H1 (cell line): ENCODE measurements at regions not wholly inside any gene's neighbourhood (a gene's known extent, or its start where the extent isn't known, plus 50 kb on each side); places are given as distances from the start of the nearest gene placed in this dataset.

ENCODE experiments used
- CTCF ChIA-PET: fragments of 300-600 bp; sonication (Branson Sonifier 250); formaldehyde crosslinking; loops from one replicate; lab custom pipeline; 2021; ENCODE audit not compliant: partially characterized antibody; lab: Charles Lee
- POLR2A ChIA-PET: fragments of 300-600 bp; sonication (Branson Sonifier 250); formaldehyde crosslinking; loops from one replicate; lab custom pipeline; 2021; ENCODE audit warnings: inconsistent platforms; ENCODE audit not compliant: partially characterized antibody; lab: Charles Lee
- DNase-seq, 2 experiments: peaks; one replicate each; pipeline versions ENCODE4 v3.0.0 to v3.0.0-alpha.2; 2010 to 2022; ENCODE audit warnings: low spot score in 2 of 2, low read depth in 1 of 2, mixed read lengths in 1 of 2
- FAIRE-seq: peaks from 2 replicates; lab custom pipeline; 2011; peaks lifted over from hg19 to GRCh38; lab: Jason Lieb, UNC
- H2AFZ ChIP-seq: 2 replicates; pipeline ENCODE4 v1.8.1; 2012; ENCODE audit warnings: low read length, inconsistent platforms
- H2AK5ac ChIP-seq: 2 replicates; pipeline ENCODE4 v1.6.1; 2013; ENCODE audit warnings: low read depth, low read length
- H2BK120ac ChIP-seq: replicated peaks from 2 replicates; pipeline ENCODE3; 2013; ENCODE audit warnings: low read depth, low read length, inconsistent platforms
- H2BK12ac ChIP-seq: 2 replicates; pipeline ENCODE4 v1.6.1; 2013; ENCODE audit warnings: low read depth, low read length
- H2BK15ac ChIP-seq: 2 replicates; pipeline ENCODE4 v1.6.1; 2013; ENCODE audit warnings: low read length
- H2BK20ac ChIP-seq: 2 replicates; pipeline ENCODE4 v1.6.1; 2013; ENCODE audit warnings: low read length
- H2BK5ac ChIP-seq: 2 replicates; pipeline ENCODE4 v1.6.1; 2013; ENCODE audit warnings: low read depth, low read length
- H3K14ac ChIP-seq: 2 replicates; pipeline ENCODE4 v1.6.1; 2013; ENCODE audit warnings: inconsistent platforms; ENCODE audit not compliant: insufficient read length
- H3K18ac ChIP-seq: 2 replicates; pipeline ENCODE4 v1.6.1; 2013; ENCODE audit warnings: low read length; ENCODE audit errors: extremely low read depth
- H3K23ac ChIP-seq: 2 replicates; pipeline ENCODE4 v1.6.1; 2013; ENCODE audit warnings: inconsistent platforms; ENCODE audit not compliant: insufficient read length
- H3K23me2 ChIP-seq: 2 replicates; pipeline ENCODE4 v1.6.1; 2013; ENCODE audit warnings: low read depth, low read length
- H3K27ac ChIP-seq: 2 replicates; pipeline ENCODE4 v1.6.1; 2011; ENCODE audit warnings: low read depth, low read length, inconsistent platforms
- H3K27me3 ChIP-seq, 4 experiments: replicated peaks in 1 of 4; 1 replicate in 1 of 4; 2 replicates in 3 of 4; pipeline versions ENCODE4 v1.6.1 to v1.8.1; 2011 to 2013; ENCODE audit warnings: low read length in 3 of 4, mild to moderate bottlenecking in 3 of 4, inconsistent platforms in 2 of 4, mixed read lengths in 2 of 4, moderate library complexity in 1 of 4; ENCODE audit not compliant: control insufficient read depth in 3 of 4, insufficient read depth in 3 of 4; ENCODE audit errors: extremely low read depth in 1 of 4
- H3K36me3 ChIP-seq, 4 experiments: 2 replicates each; pipeline versions ENCODE4 v1.6.1 to v1.8.1; 2011 to 2013; ENCODE audit warnings: mild to moderate bottlenecking in 4 of 4, low read length in 3 of 4, moderate library complexity in 2 of 4, control low read depth in 1 of 4, inconsistent platforms in 1 of 4; ENCODE audit not compliant: insufficient read depth in 4 of 4, control insufficient read depth in 2 of 4
- H3K4ac ChIP-seq: replicated peaks from 2 replicates; pipeline ENCODE3; 2013; ENCODE audit warnings: low read length, low read depth, mixed read lengths, inconsistent platforms; ENCODE audit not compliant: insufficient read length
- H3K4me1 ChIP-seq, 4 experiments: replicated peaks in 1 of 4; 1 replicate in 1 of 4; 2 replicates in 3 of 4; pipeline versions ENCODE4 v1.6.1 to v1.8.1; 2011 to 2013; ENCODE audit warnings: low read length in 3 of 4, inconsistent platforms in 2 of 4, mixed read lengths in 1 of 4; ENCODE audit not compliant: insufficient read depth in 4 of 4, control insufficient read depth in 3 of 4
- H3K4me2 ChIP-seq, 2 experiments: 2 replicates each; pipeline versions ENCODE4 v1.6.1 to v1.8.1; 2011 to 2013; ENCODE audit warnings: low read depth in 2 of 2, low read length in 2 of 2, control low read depth in 1 of 2, inconsistent platforms in 1 of 2, mild to moderate bottlenecking in 1 of 2; ENCODE audit not compliant: insufficient read depth in 1 of 2
- H3K4me3 ChIP-seq, 4 experiments: fragments of 200-600, 300-600 bp in 1 of 4; sonication (generic), shearing (Covaris generic), sonication (Bioruptor Twin) in 1 of 4; 2 replicates each; pipeline versions ENCODE4 v1.5.1 to v1.8.1; 2011 to 2016; ENCODE audit warnings: low read length in 4 of 4, low read depth in 3 of 4, control low read depth in 2 of 4, inconsistent platforms in 2 of 4, mild to moderate bottlenecking in 2 of 4, mixed read lengths in 1 of 4, moderate library complexity in 1 of 4; ENCODE audit not compliant: insufficient read depth in 2 of 4; ENCODE audit errors: extremely low read depth in 1 of 4
- H3K56ac ChIP-seq: replicated peaks from 2 replicates; pipeline ENCODE3; 2013; ENCODE audit warnings: low read depth, mild to moderate bottlenecking, mixed read lengths, low read length, inconsistent platforms; ENCODE audit not compliant: insufficient read length
- H3K79me1 ChIP-seq: 2 replicates; pipeline ENCODE4 v1.6.1; 2013; ENCODE audit warnings: low read depth, low read length, control low read depth
- H3K79me2 ChIP-seq, 2 experiments: 2 replicates each; pipeline versions ENCODE4 v1.6.1 to v1.8.1; 2012 to 2013; ENCODE audit warnings: low read length in 2 of 2, mild to moderate bottlenecking in 2 of 2, inconsistent platforms in 1 of 2; ENCODE audit not compliant: insufficient read depth in 2 of 2, control insufficient read depth in 1 of 2
- H3K9ac ChIP-seq, 4 experiments: replicated peaks in 1 of 4; 1 replicate in 1 of 4; 2 replicates in 3 of 4; pipeline versions ENCODE4 v1.6.1 to v1.8.1; 2011 to 2013; ENCODE audit warnings: low read depth in 3 of 4, low read length in 3 of 4, control low read depth in 2 of 4, mild to moderate bottlenecking in 2 of 4, moderate library complexity in 2 of 4, inconsistent platforms in 1 of 4; ENCODE audit errors: extremely low read depth in 1 of 4
- H3K9me3 ChIP-seq, 2 experiments: 2 replicates each; pipeline versions ENCODE4 v1.6.1 to v1.8.1; 2012 to 2013; ENCODE audit warnings: mild to moderate bottlenecking in 2 of 2, moderate library complexity in 2 of 2, control low read depth in 1 of 2, inconsistent platforms in 1 of 2, low read depth in 1 of 2, low read length in 1 of 2, mixed read lengths in 1 of 2; ENCODE audit not compliant: insufficient read depth in 2 of 2
- H4K20me1 ChIP-seq, 2 experiments: replicated peaks in 1 of 2; 2 replicates each; pipeline versions ENCODE3 to v1.8.1; 2011 to 2013; ENCODE audit warnings: inconsistent platforms in 2 of 2, low read length in 2 of 2, mild to moderate bottlenecking in 1 of 2; ENCODE audit not compliant: insufficient read depth in 2 of 2, control insufficient read depth in 1 of 2
- H4K5ac ChIP-seq: 2 replicates; pipeline ENCODE4 v1.6.1; 2013; ENCODE audit warnings: low read length, low read depth, mixed read lengths, inconsistent platforms; ENCODE audit not compliant: insufficient read length
- H4K8ac ChIP-seq: 2 replicates; pipeline ENCODE4 v1.8.0; 2013; ENCODE audit warnings: mild to moderate bottlenecking, moderate library complexity, low read length, inconsistent platforms; ENCODE audit not compliant: insufficient read depth; ENCODE audit errors: extremely low read depth
- H4K91ac ChIP-seq: replicated peaks from 2 replicates; pipeline ENCODE3; 2013; ENCODE audit warnings: low read length, mixed read lengths, inconsistent platforms; ENCODE audit not compliant: insufficient read length
- BCL11A ChIP-seq, 2 experiments: IDR thresholded peaks; one replicate each; pipeline ENCODE4 v1.6.1; 2011; ENCODE audit warnings: low read depth in 2 of 2, low read length in 2 of 2, mild to moderate bottlenecking in 2 of 2
- CTCF ChIP-seq, 3 experiments: IDR thresholded peaks; 1 replicate in 2 of 3; 2 replicates in 1 of 3; pipeline versions ENCODE4 v1.5.1 to v1.6.1; 2011; ENCODE audit warnings: low read length in 3 of 3, mild to moderate bottlenecking in 3 of 3, inconsistent platforms in 2 of 3, low read depth in 1 of 3, moderate library complexity in 1 of 3; ENCODE audit not compliant: insufficient read depth in 1 of 3; ENCODE audit errors: control extremely low read depth in 1 of 3
- EZH2 ChIP-seq: fragments of 200-600 bp; sonication (generic); IDR thresholded peaks from 2 replicates; pipeline ENCODE4 v1.7.1; 2012; ENCODE audit warnings: low read depth, mild to moderate bottlenecking, moderate library complexity, low read length, inconsistent platforms; ENCODE audit not compliant: severe bottlenecking
- FOSL1 ChIP-seq: IDR thresholded peaks from 2 replicates; pipeline ENCODE4 v1.6.1; 2011; ENCODE audit warnings: mild to moderate bottlenecking, low read depth, low read length, moderate library complexity; ENCODE audit not compliant: insufficient read depth
- GABPA ChIP-seq: IDR thresholded peaks from 2 replicates; pipeline ENCODE4 v1.6.1; 2011; ENCODE audit warnings: mild to moderate bottlenecking, low read length, moderate library complexity, borderline replicate concordance; ENCODE audit not compliant: insufficient read depth
- JUN ChIP-seq: IDR thresholded peaks from 2 replicates; pipeline ENCODE4 v1.6.1; 2011; ENCODE audit warnings: low read depth, mild to moderate bottlenecking, improper control_type of control experiment, low read length
- KDM1A ChIP-seq: fragments of 200-600, 300-600 bp; sonication (generic); IDR thresholded peaks from 2 replicates; pipeline ENCODE4 v1.7.1; 2016; ENCODE audit warnings: mild to moderate bottlenecking, low read length, borderline replicate concordance
- KDM4A ChIP-seq: IDR thresholded peaks from one replicate; pipeline ENCODE4 v1.7.1; 2012; ENCODE audit warnings: low read depth, mild to moderate bottlenecking, moderate library complexity, low read length, inconsistent platforms; ENCODE audit not compliant: severe bottlenecking
- SAP30 ChIP-seq: fragments of 300-600 bp; sonication (generic); IDR thresholded peaks from 2 replicates; pipeline ENCODE4 v1.7.1; 2012; ENCODE audit warnings: low read length, moderate library complexity, mild to moderate bottlenecking, inconsistent platforms; ENCODE audit not compliant: insufficient read depth, insufficient replicate concordance
- SP2 ChIP-seq: IDR thresholded peaks from 2 replicates; pipeline ENCODE4 v1.6.1; 2012; ENCODE audit warnings: mild to moderate bottlenecking, low read length, inconsistent platforms
- SUZ12 ChIP-seq: fragments of 200-600 bp; sonication (generic); IDR thresholded peaks from 2 replicates; pipeline ENCODE4 v1.6.1; 2012; ENCODE audit warnings: mild to moderate bottlenecking, inconsistent platforms, low read length, moderate library complexity, mixed read lengths
- WGBS, 2 experiments: shearing (Covaris generic) in 1 of 2; methylation state at CpG; one replicate each; pipeline versions ENCODE4 v1.1.6 to v1.1.7; 2013 to 2015; ENCODE audit warnings: low lambda C conversion rate in 2 of 2, mixed read lengths in 2 of 2, inconsistent platforms in 1 of 2, low coverage in 1 of 2, missing lambda C conversion rate in 1 of 2; ENCODE audit not compliant: insufficient replicate concordance in 2 of 2, insufficient coverage in 1 of 2, insufficient read length in 1 of 2; ENCODE audit errors: extremely low coverage in 1 of 2, missing lambda C conversion rate in 1 of 2; 5-methylcytosine and 5-hydroxymethylcytosine counted together

- no peak overlapping the region for H3K4me2 ChIP-seq
- H3K9me3 ChIP-seq = 0 out of 4 replicates have a peak, but pooled peaks cover 0 to under 1% of the 10 kb centered on the region in 2 experiments
- H3K23me2 ChIP-seq = no peaks in the 10 kb centered on the region
- no peak overlapping the region for H3K18ac ChIP-seq
- no peak overlapping the region for H3K14ac ChIP-seq
- DNase-seq = no peak
- H2BK15ac ChIP-seq = no peak overlapping the region
- no peak overlapping the region for H3K27ac ChIP-seq
- no peak overlapping the region for H2BK12ac ChIP-seq
- no peak overlapping the region for H3K23ac ChIP-seq
- H2BK5ac ChIP-seq = no peak overlapping the region
- H3K79me2 ChIP-seq = no peaks in the 10 kb centered on the region
- no peak overlapping the region for H3K56ac ChIP-seq
- POLR2A ChIA-PET = interaction anchor here (0.7 kb wide), 1 partner anchor 113 kb away, joined by 3 read pairs; no protein-coding TSS in a partner anchor
- no peak overlapping the region for H4K8ac ChIP-seq
- H2AFZ ChIP-seq = no peak overlapping the region
- H3K4me1 ChIP-seq = no peaks in the 10 kb centered on the region
- peaks cover 0 to 1% of the 10 kb centered on the region in 2 experiments for H4K20me1 ChIP-seq
- H4K5ac ChIP-seq = no peak overlapping the region
- CTCF ChIA-PET = interaction anchor here (1.4 to 1.8 kb wide), 2 partner anchors 42 to 55 kb away, joined by 6 to 7 read pairs; no protein-coding TSS in a partner anchor
- no peaks in the 10 kb centered on the region for H3K27me3 ChIP-seq
- H3K79me1 ChIP-seq = no peaks in the 10 kb centered on the region
- H3K4ac ChIP-seq = no peak overlapping the region
- no peak for FAIRE-seq
- H2BK120ac ChIP-seq = no peak overlapping the region
- H2BK20ac ChIP-seq = no peak overlapping the region
- H3K4me3 ChIP-seq = no peak overlapping the region
- H4K91ac ChIP-seq = no peak overlapping the region
- WGBS, 2 experiments = 84% methylated on average over 6 of the region's 6 CpGs; no CpG with 5 or more reads in 1 of the 2 experiments
- H2AK5ac ChIP-seq = no peak overlapping the region
- no peaks in the 10 kb centered on the region for H3K36me3 ChIP-seq
- no peak overlapping the region for H3K9ac ChIP-seq
- TF ChIP-seq GABPA = no peak
- TF ChIP-seq SUZ12 = no peak
- no peak for TF ChIP-seq SP2
- TF ChIP-seq CTCF (IDR thresholded peaks at IDR 0.05; ENCODE audit: control extremely low read depth in 1 of 3, insufficient read depth in 1 of 3, low read depth in 1 of 3, low read length in 3 of 3) = no peak
- no peak for TF ChIP-seq KDM4A
- TF ChIP-seq FOSL1 = no peak
- no peak for TF ChIP-seq BCL11A (IDR thresholded peaks at IDR 0.05; ENCODE audit: low read depth in 2 of 2, low read length in 2 of 2)
- no peak for TF ChIP-seq SAP30
- no peak for TF ChIP-seq EZH2
- TF ChIP-seq JUN = no peak
- no peak for TF ChIP-seq KDM1A
These were observed 61.9 kb downstream of the RRM2 start for GRCh38 chr2:10184421-10184820.
